HG03196 (cell line): ENCODE measurements at regions not wholly inside any gene's neighbourhood (a gene's known extent, or its start where the extent isn't known, plus 50 kb on each side); places are given as distances from the start of the nearest gene placed in this dataset.
"Not testable (repeated sequence)": the region's sequence is repeated elsewhere in the genome, so short reads cannot be mapped to it uniquely, and the experiment has no call there.

ENCODE experiments used
- ATAC-seq: cut with Tn5 transposase; IDR thresholded peaks from one replicate; pipeline ENCODE4 v1.9.1; 2021; ENCODE audit not compliant: unreplicated experiment

GRCh38 chr1:170370087-170370486 is 161.9 kb upstream of the GORAB start:
- no peak for ATAC-seq

- no peak for ATAC-seq
Measured at GRCh38 chr1:170375082-170375723, 156.8 kb upstream of the GORAB start.

- ATAC-seq, result no peak
Measured at GRCh38 chr1:170376801-170377385, 155.1 kb upstream of the GORAB start.

- peak; percentile 91 for ATAC-seq
Measured at GRCh38 chr1:170377440-170377839, 154.5 kb upstream of the GORAB start.

- no peak for ATAC-seq
Measured at GRCh38 chr1:170377896-170378634, 153.9 kb upstream of the GORAB start.

- no peak for ATAC-seq
Measured at GRCh38 chr1:170385750-170386149, 146.2 kb upstream of the GORAB start.

- no peak for ATAC-seq
Measured at GRCh38 chr1:170388489-170388888, 143.5 kb upstream of the GORAB start.

GRCh38 chr1:170395149-170395548 is 136.8 kb upstream of the GORAB start:
- ATAC-seq, result no peak

- no peak for ATAC-seq
Measured at GRCh38 chr1:170397061-170397460, 134.9 kb upstream of the GORAB start.

GRCh38 chr1:170402476-170403311 is 129.3 kb upstream of the GORAB start:
- ATAC-seq, result no peak

- ATAC-seq, result no peak
Measured at GRCh38 chr1:170407138-170407537, 124.8 kb upstream of the GORAB start.

GRCh38 chr1:170407581-170407980 is 124.4 kb upstream of the GORAB start:
- no peak for ATAC-seq

GRCh38 chr1:170410401-170411166 is 121.4 kb upstream of the GORAB start:
- ATAC-seq, result no peak

- no peak for ATAC-seq
Measured at GRCh38 chr1:170414989-170415709, 116.8 kb upstream of the GORAB start.

- ATAC-seq, result no peak
Measured at GRCh38 chr1:170415710-170416372, 116.1 kb upstream of the GORAB start.

- no peak for ATAC-seq
Measured at GRCh38 chr1:170424346-170424745, 107.6 kb upstream of the GORAB start.

- no peak for ATAC-seq
Measured at GRCh38 chr1:170426596-170426995, 105.4 kb upstream of the GORAB start.

GRCh38 chr1:170427002-170427401 is 105.0 kb upstream of the GORAB start:
- ATAC-seq, result not testable (repeated sequence)

GRCh38 chr1:170436928-170437327 is 95.0 kb upstream of the GORAB start:
- no peak for ATAC-seq
